ENCODE measurements at regions not wholly inside any gene's neighbourhood (a gene's known extent, or its start where the extent isn't known, plus 50 kb on each side); places are given as distances from the start of the nearest gene placed in this dataset.

- WGBS, 2 donors (ENCODE audit: low coverage in 1 of 2) = 58 to 83% methylated on average over 1 to 3 of the region's 3 CpGs
- no peak for ATAC-seq
Measured at GRCh38 chr4:67019686-67020437, 525.4 kb downstream of the CENPC start.

GRCh38 chr4:67014592-67014991, 530.7 kb downstream of the CENPC start:
- ATAC-seq = no peak
- TF ChIP-seq EP300 (IDR thresholded peaks at IDR 0.05) = no peak
- no peak for TF ChIP-seq POLR2A (IDR thresholded peaks at IDR 0.05)
- TF ChIP-seq POLR2AphosphoS5 (IDR thresholded peaks at IDR 0.05) = no peak
- TF ChIP-seq CTCF (IDR thresholded peaks at IDR 0.05) = no peak
- Histone ChIP-seq H3K4me3 (no peak overlapping the region), H3K4me1 (no peaks in the 10 kb centered on the region), H3K27me3 (no peaks in the 10 kb centered on the region), H3K27ac (no peak overlapping the region), H3K36me3 (no peaks in the 10 kb centered on the region), H3K9me3 (peaks cover 0 to 15% (median 0%) of the 10 kb centered on the region in 3 donors)
- 85 to 88% methylated on average over 4 of the region's 4 CpGs for WGBS, 2 donors (ENCODE audit: low coverage in 1 of 2)

More at GRCh38 chr4:67019686-67020437, 525.4 kb downstream of the CENPC start:
- Histone ChIP-seq H3K27ac (no peak overlapping the region), H3K27me3 (no peaks in the 10 kb centered on the region), H3K4me3 (no peak overlapping the region), H3K9me3 (peaks cover 0 to 15% (median 0%) of the 10 kb centered on the region in 3 donors), H3K36me3 (no peaks in the 10 kb centered on the region), H3K4me1 (no peaks in the 10 kb centered on the region)
- TF ChIP-seq EP300 (IDR thresholded peaks at IDR 0.05) (no peak), CTCF (IDR thresholded peaks at IDR 0.05) (no peak), POLR2A (IDR thresholded peaks at IDR 0.05) (no peak), POLR2AphosphoS5 (IDR thresholded peaks at IDR 0.05) (no peak)

GRCh38 chr4:67006791-67007190, 538.5 kb downstream of the CENPC start:
- H3K27ac ChIP-seq = no peak overlapping the region
- ATAC-seq = no peak
- no peaks in the 10 kb centered on the region for H3K27me3 ChIP-seq
- H3K4me1 ChIP-seq = no peaks in the 10 kb centered on the region
- no peak for TF ChIP-seq POLR2A (IDR thresholded peaks at IDR 0.05)
- TF ChIP-seq POLR2AphosphoS5 (IDR thresholded peaks at IDR 0.05) = no peak
- no peak for TF ChIP-seq CTCF (IDR thresholded peaks at IDR 0.05)
- TF ChIP-seq EP300 (IDR thresholded peaks at IDR 0.05) = no peak
- H3K36me3 ChIP-seq = no peaks in the 10 kb centered on the region
- H3K4me3 ChIP-seq = no peak overlapping the region
- WGBS, 2 donors (ENCODE audit: low coverage in 1 of 2) = 56 to 74% methylated on average over 3 of the region's 3 CpGs
- no peaks in the 10 kb centered on the region for H3K9me3 ChIP-seq

GRCh38 chr4:66991521-66991920, 553.8 kb downstream of the CENPC start:
- no peaks in the 10 kb centered on the region for H3K36me3 ChIP-seq
- H3K9me3 ChIP-seq = peaks cover 0 to 11% (median 0%) of the 10 kb centered on the region in 3 donors
- no peaks in the 10 kb centered on the region for H3K27me3 ChIP-seq
- H3K4me1 ChIP-seq = no peaks in the 10 kb centered on the region
- no peak for ATAC-seq
- no peak for TF ChIP-seq CTCF (IDR thresholded peaks at IDR 0.05)
- TF ChIP-seq POLR2A (IDR thresholded peaks at IDR 0.05) = no peak
- TF ChIP-seq POLR2AphosphoS5 (IDR thresholded peaks at IDR 0.05) = no peak
- no peak for TF ChIP-seq EP300 (IDR thresholded peaks at IDR 0.05)
- H3K4me3 ChIP-seq = no peak overlapping the region
- no peak overlapping the region for H3K27ac ChIP-seq

- Histone ChIP-seq H3K36me3 (no peaks in the 10 kb centered on the region), H3K9me3 (no peaks in the 10 kb centered on the region), H3K4me1 (no peaks in the 10 kb centered on the region), H3K4me3 (no peak overlapping the region), H3K27ac (no peak overlapping the region), H3K27me3 (no peaks in the 10 kb centered on the region)
- WGBS, 2 donors (ENCODE audit: low coverage in 1 of 2) = 47 to 50% methylated on average over 2 of the region's 2 CpGs
- no peak for ATAC-seq
- TF ChIP-seq CTCF (IDR thresholded peaks at IDR 0.05) (no peak), POLR2A (IDR thresholded peaks at IDR 0.05) (no peak), EP300 (IDR thresholded peaks at IDR 0.05) (no peak), POLR2AphosphoS5 (IDR thresholded peaks at IDR 0.05) (no peak)
Measured at GRCh38 chr4:66974665-66975064, 570.6 kb downstream of the CENPC start.
